ENCODE measurements at regions not wholly inside any gene's neighbourhood (a gene's known extent, or its start where the extent isn't known, plus 50 kb on each side); places are given as distances from the start of the nearest gene placed in this dataset.

GRCh38 chr11:82321206-82321605 is 412.5 kb downstream of the FAM181B start:
- H3K4me3 ChIP-seq (ENCODE audit: low read length): no peak overlapping the region
- no peaks in the 10 kb centered on the region for H3K4me1 ChIP-seq (ENCODE audit: control insufficient read depth, low read length)
- no peak for TF ChIP-seq EZH2phosphoT487 (IDR thresholded peaks at IDR 0.05; ENCODE audit: borderline replicate concordance, low read length)
- TF ChIP-seq, protein P1, sequence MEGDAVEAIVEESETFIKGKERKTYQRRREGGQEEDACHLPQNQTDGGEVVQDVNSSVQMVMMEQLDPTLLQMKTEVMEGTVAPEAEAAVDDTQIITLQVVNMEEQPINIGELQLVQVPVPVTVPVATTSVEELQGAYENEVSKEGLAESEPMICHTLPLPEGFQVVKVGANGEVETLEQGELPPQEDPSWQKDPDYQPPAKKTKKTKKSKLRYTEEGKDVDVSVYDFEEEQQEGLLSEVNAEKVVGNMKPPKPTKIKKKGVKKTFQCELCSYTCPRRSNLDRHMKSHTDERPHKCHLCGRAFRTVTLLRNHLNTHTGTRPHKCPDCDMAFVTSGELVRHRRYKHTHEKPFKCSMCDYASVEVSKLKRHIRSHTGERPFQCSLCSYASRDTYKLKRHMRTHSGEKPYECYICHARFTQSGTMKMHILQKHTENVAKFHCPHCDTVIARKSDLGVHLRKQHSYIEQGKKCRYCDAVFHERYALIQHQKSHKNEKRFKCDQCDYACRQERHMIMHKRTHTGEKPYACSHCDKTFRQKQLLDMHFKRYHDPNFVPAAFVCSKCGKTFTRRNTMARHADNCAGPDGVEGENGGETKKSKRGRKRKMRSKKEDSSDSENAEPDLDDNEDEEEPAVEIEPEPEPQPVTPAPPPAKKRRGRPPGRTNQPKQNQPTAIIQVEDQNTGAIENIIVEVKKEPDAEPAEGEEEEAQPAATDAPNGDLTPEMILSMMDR (IDR thresholded peaks at IDR 0.05; ENCODE audit: low read depth, low read length, poor library complexity, severe bottlenecking): no peak
- H3F3A ChIP-seq (ENCODE audit: control insufficient read depth, insufficient read depth): no peaks in the 10 kb centered on the region
- no peaks in the 10 kb centered on the region for H3K79me2 ChIP-seq (ENCODE audit: control insufficient read depth, low read length)
- H3K9me2 ChIP-seq (replicated peaks; ENCODE audit: control insufficient read depth, low read length): no peaks in the 10 kb centered on the region
- no peaks in the 10 kb centered on the region for H4K20me1 ChIP-seq (ENCODE audit: control insufficient read depth, insufficient read depth, low read depth, low read length)
- H3K36me3 ChIP-seq (ENCODE audit: control insufficient read depth, low read length): no peaks in the 10 kb centered on the region
- H3K27me3 ChIP-seq (ENCODE audit: control insufficient read depth, low read length): no peaks in the 10 kb centered on the region
- no peaks in the 10 kb centered on the region for H3K9me3 ChIP-seq (ENCODE audit: control insufficient read depth, insufficient read depth, low read length)
- H3K27ac ChIP-seq (ENCODE audit: low read depth, low read length): no peak overlapping the region
- H3K4me2 ChIP-seq (ENCODE audit: low read length): no peak overlapping the region

DNA sequence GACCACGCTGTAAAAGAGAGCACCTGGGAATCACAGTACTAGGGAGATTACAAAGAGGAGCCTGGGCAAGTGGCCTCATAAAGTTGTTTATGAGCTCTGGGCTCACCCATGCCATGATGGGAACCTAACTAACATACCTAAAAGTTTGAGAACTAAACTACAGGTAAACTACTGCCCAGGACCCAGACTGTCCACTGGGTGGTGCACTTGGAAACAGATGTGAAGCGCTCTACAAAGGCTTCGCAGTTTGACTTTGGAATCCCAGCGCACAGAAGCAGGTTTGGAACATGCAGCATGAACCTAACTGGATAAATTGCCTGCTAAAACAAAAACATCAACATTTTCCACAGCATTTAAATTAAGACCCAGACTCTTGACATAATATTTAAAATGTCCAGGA is 418.6 kb downstream of the FAM181B start:
- no peaks in the 10 kb centered on the region for H4K20me1 ChIP-seq (ENCODE audit: control insufficient read depth, insufficient read depth, low read depth, low read length)
- no peaks in the 10 kb centered on the region for H3K4me1 ChIP-seq (ENCODE audit: control insufficient read depth, low read length)
- TF ChIP-seq EZH2phosphoT487 (IDR thresholded peaks at IDR 0.05; ENCODE audit: borderline replicate concordance, low read length): no peak
- TF ChIP-seq, protein P1 (IDR thresholded peaks at IDR 0.05; ENCODE audit: low read depth, low read length, poor library complexity, severe bottlenecking): peak; percentile 44
- no peaks in the 10 kb centered on the region for H3K36me3 ChIP-seq (ENCODE audit: control insufficient read depth, low read length)
- no peak overlapping the region for H3K27ac ChIP-seq (ENCODE audit: low read depth, low read length)
- H3K79me2 ChIP-seq (ENCODE audit: control insufficient read depth, low read length): no peaks in the 10 kb centered on the region
- H3K4me2 ChIP-seq (ENCODE audit: low read length): no peak overlapping the region
- no peaks in the 10 kb centered on the region for H3K27me3 ChIP-seq (ENCODE audit: control insufficient read depth, low read length)
- H3F3A ChIP-seq (ENCODE audit: control insufficient read depth, insufficient read depth): no peaks in the 10 kb centered on the region
- H3K9me2 ChIP-seq (replicated peaks; ENCODE audit: control insufficient read depth, low read length): no peaks in the 10 kb centered on the region
- no peaks in the 10 kb centered on the region for H3K9me3 ChIP-seq (ENCODE audit: control insufficient read depth, insufficient read depth, low read length)
- no peak overlapping the region for H3K4me3 ChIP-seq (ENCODE audit: low read length)

DNA sequence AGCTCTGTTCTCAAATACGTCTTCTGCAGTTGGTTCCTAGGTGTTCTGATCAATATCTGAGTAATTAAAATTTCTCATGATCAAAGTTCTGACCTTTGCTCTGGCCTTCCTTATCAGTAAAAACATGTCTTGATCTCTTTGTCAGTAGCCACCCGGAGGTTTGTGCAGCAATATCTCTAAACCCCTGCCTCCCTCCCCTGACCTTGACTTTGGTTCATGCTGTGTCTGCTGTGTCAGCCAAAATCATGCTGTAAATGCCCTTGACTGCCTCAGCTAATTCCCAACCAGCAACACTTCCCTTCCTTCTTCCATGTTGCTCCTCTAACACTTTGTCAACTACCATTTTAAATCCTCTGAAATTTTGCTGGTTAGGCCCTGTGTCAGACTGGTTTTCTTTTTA is 424.7 kb downstream of the FAM181B start:
- Histone ChIP-seq H3K27me3 (ENCODE audit: control insufficient read depth, low read length) (no peaks in the 10 kb centered on the region), H3K27ac (ENCODE audit: low read depth, low read length) (no peak overlapping the region), H3F3A (ENCODE audit: control insufficient read depth, insufficient read depth) (no peaks in the 10 kb centered on the region), H3K4me1 (ENCODE audit: control insufficient read depth, low read length) (no peaks in the 10 kb centered on the region), H3K36me3 (ENCODE audit: control insufficient read depth, low read length) (no peaks in the 10 kb centered on the region), H3K9me3 (ENCODE audit: control insufficient read depth, insufficient read depth, low read length) (no peaks in the 10 kb centered on the region), H3K4me2 (ENCODE audit: low read length) (no peak overlapping the region), H4K20me1 (ENCODE audit: control insufficient read depth, insufficient read depth, low read depth, low read length) (no peaks in the 10 kb centered on the region), H3K4me3 (ENCODE audit: low read length) (no peak overlapping the region), H3K79me2 (ENCODE audit: control insufficient read depth, low read length) (no peaks in the 10 kb centered on the region), H3K9me2 (replicated peaks; ENCODE audit: control insufficient read depth, low read length) (no peaks in the 10 kb centered on the region)
- TF ChIP-seq, protein P1 (IDR thresholded peaks at IDR 0.05; ENCODE audit: low read depth, low read length, poor library complexity, severe bottlenecking): no peak
- no peak for TF ChIP-seq EZH2phosphoT487 (IDR thresholded peaks at IDR 0.05; ENCODE audit: borderline replicate concordance, low read length)

- Histone ChIP-seq H3K9me3 (ENCODE audit: control insufficient read depth, insufficient read depth, low read length) (no peaks in the 10 kb centered on the region), H3K4me3 (ENCODE audit: low read length) (no peak overlapping the region), H3K79me2 (ENCODE audit: control insufficient read depth, low read length) (no peaks in the 10 kb centered on the region), H3K27ac (ENCODE audit: low read depth, low read length) (no peak overlapping the region), H4K20me1 (ENCODE audit: control insufficient read depth, insufficient read depth, low read depth, low read length) (no peaks in the 10 kb centered on the region), H3K27me3 (ENCODE audit: control insufficient read depth, low read length) (no peaks in the 10 kb centered on the region), H3K4me1 (ENCODE audit: control insufficient read depth, low read length) (no peaks in the 10 kb centered on the region), H3K4me2 (ENCODE audit: low read length) (no peak overlapping the region), H3K36me3 (ENCODE audit: control insufficient read depth, low read length) (no peaks in the 10 kb centered on the region), H3F3A (ENCODE audit: control insufficient read depth, insufficient read depth) (no peaks in the 10 kb centered on the region), H3K9me2 (replicated peaks; ENCODE audit: control insufficient read depth, low read length) (no peaks in the 10 kb centered on the region)
- no peak for TF ChIP-seq EZH2phosphoT487 (IDR thresholded peaks at IDR 0.05; ENCODE audit: borderline replicate concordance, low read length)
- TF ChIP-seq, protein P1 (IDR thresholded peaks at IDR 0.05; ENCODE audit: low read depth, low read length, poor library complexity, severe bottlenecking): no peak
Observed at GRCh38 chr11:82305123-82305522, 428.5 kb downstream of the FAM181B start.
